Colonic mucosa (tissue), 4 donors: ENCODE measurements at regions not wholly inside any gene's neighbourhood (a gene's known extent, or its start where the extent isn't known, plus 50 kb on each side); places are given as distances from the start of the nearest gene placed in this dataset.

Experiments
- DNase-seq: peaks from one replicate; pipeline ENCODE4 v3.0.0-alpha.2; 2020
- H3K27ac ChIP-seq: fragments of 200-600 bp; one replicate; pipeline ENCODE4 v1.8.0; 2021
- H3K27me3 ChIP-seq: fragments of 200-600 bp; one replicate; pipeline ENCODE4 v1.8.0; 2021
- H3K36me3 ChIP-seq: fragments of 200-600 bp; one replicate; pipeline ENCODE4 v1.8.0; 2021
- H3K4me1 ChIP-seq: fragments of 200-600 bp; one replicate; pipeline ENCODE4 v1.8.0; 2021; ENCODE audit warnings: mild to moderate bottlenecking
- H3K4me3 ChIP-seq: fragments of 200-600 bp; one replicate; pipeline ENCODE4 v1.8.0; 2021
- H3K9ac ChIP-seq, 2 donors: one replicate each; pipeline ENCODE4 v1.7.0; 2013; ENCODE audit warnings: control low read depth in 2 of 2, low read depth in 2 of 2, low read length in 2 of 2
- H3K9me3 ChIP-seq: fragments of 200-600 bp; one replicate; pipeline ENCODE4 v1.8.0; 2021
- intact Hi-C: fragments of 100-400 bp; cut with DNase I; formaldehyde crosslinking; loops from one replicate; pipeline ENCODE4 v1.14.1; 2022
- TF ChIP-seq, protein P1 (sequence below): fragments of 200-600 bp; IDR thresholded peaks from one replicate; pipeline ENCODE4 v1.8.0; 2022; ENCODE audit warnings: antibody characterized with exemption, mild to moderate bottlenecking
- donor health status: healthy.
- donor health status: DM: no; HTN: no; CAD: no.
- donor health status: DM: no; HTN: no; CAD: no.

DNA sequence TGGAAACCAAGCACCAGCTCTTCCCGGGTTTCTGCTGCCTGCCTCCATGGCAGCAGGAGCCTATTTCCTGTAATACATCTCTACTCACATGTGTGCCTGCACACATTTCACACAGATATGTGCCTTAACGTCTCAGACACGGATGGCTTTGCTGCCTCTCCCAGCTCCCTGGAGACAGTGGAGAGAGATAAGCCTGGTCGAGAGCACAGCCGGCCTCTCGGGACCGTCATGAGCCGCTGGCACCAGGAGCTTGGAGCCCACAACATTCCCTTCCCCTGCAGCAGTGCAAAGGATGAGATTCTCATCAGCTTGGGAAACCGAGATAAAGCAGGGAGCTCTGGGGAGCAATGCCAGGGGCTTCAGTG, 587.7 kb downstream of the BRD1 start:
- Histone ChIP-seq H3K27me3 (no peaks in the 10 kb centered on the region), H3K9me3 (no peaks in the 10 kb centered on the region)
- intact Hi-C loops = no loop called here

DNA sequence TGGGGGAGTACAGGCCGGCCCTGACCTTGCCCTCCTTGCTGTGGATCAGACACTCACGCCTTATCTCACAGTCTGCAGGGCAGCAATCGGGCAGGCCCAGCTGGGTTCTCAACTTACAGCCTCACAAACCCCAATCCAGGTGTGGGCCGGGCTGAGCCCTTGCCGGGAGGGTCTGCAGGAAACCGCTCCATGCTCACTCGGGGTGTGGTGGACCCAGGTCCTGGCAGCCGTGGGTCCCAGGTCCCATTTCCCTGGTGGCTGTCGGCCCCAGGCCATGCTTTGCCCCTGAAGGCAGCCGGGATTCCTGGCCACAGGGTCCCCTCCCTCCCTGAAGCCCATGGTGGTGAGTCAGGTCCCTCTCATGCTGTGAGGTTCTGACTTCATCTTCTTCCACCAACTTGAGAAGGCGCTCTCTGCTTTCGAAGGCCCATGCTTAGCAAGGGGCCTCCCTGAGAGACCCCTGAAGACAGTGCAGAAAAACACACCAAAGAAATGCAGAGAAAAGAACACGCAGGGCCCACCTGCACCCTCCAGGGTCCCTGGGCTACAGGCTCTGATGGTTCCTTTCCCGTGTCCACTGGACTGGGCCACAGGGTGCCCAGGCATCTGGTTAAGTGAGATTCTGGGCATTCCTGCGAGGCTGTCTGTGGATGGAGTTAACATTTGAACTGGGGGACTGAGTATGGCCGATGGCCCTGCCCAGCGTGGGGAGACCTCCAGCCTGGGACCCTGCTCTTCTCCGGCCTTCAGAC, 588.2 kb downstream of the BRD1 start:
- no peaks in the 10 kb centered on the region for H3K36me3 ChIP-seq
- H3K4me3 ChIP-seq = no peak overlapping the region
- H3K27ac ChIP-seq = no peak overlapping the region
- no peak for DNase-seq
- TF ChIP-seq, protein P1, sequence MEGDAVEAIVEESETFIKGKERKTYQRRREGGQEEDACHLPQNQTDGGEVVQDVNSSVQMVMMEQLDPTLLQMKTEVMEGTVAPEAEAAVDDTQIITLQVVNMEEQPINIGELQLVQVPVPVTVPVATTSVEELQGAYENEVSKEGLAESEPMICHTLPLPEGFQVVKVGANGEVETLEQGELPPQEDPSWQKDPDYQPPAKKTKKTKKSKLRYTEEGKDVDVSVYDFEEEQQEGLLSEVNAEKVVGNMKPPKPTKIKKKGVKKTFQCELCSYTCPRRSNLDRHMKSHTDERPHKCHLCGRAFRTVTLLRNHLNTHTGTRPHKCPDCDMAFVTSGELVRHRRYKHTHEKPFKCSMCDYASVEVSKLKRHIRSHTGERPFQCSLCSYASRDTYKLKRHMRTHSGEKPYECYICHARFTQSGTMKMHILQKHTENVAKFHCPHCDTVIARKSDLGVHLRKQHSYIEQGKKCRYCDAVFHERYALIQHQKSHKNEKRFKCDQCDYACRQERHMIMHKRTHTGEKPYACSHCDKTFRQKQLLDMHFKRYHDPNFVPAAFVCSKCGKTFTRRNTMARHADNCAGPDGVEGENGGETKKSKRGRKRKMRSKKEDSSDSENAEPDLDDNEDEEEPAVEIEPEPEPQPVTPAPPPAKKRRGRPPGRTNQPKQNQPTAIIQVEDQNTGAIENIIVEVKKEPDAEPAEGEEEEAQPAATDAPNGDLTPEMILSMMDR = no peak
- no peak overlapping the region for H3K9ac ChIP-seq
- H3K9me3 ChIP-seq = no peaks in the 10 kb centered on the region
- no peaks in the 10 kb centered on the region for H3K4me1 ChIP-seq
- H3K27me3 ChIP-seq = no peaks in the 10 kb centered on the region
- intact Hi-C loops = no loop called here

More for the DNA sequence above, 587.7 kb downstream of the BRD1 start:
- Histone ChIP-seq H3K9ac (no peak overlapping the region), H3K36me3 (no peaks in the 10 kb centered on the region), H3K4me3 (no peak overlapping the region), H3K27ac (no peak overlapping the region), H3K4me1 (no peaks in the 10 kb centered on the region)
- TF ChIP-seq, protein P1 = no peak
- no peak for DNase-seq

DNA sequence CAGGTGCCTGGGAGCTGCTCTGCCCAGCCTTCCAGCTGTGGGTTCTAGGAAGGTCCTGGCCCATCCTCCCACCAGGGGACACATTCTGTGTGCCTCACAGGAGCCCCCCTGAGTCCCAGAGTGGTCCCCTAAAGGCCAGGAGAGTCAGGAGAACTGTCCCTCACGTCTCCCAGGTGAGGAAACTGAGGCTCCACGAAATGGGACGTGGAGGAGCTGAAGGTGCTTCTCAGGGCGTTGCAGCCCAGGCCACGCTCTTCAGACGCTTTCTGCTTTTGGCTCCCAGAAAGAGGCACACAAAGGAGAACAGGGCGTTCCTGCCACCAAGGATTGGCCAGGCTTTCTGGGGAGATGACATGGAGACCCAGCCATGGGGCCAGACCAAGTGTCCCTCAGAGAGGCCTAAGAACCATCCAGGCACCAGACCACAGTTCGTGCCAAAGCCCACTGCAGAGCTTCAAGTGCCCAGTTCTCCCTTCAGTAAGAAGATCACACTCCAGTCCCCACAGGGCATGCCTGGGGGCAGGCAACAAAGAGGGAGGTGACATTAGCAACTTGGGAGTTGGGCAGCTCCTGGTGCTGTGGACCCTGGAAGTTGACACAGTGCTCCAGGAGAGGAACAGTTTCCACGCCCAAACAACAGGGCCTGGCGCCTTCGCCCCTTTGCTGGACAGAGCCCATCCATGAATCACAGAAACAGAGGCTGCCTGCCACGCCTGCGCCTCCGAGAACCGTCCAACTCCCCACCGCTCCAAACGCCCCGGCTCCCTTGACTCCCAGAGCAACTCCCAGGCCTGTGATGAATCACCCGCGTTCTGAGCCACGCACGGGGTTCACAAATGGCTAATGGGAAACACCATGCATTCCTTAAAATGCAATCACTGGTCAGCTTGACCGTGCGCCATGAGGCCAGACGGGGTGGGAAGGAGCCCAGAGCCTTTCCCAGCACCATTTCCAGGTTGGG, 589.2 kb downstream of the BRD1 start:
- H3K27me3 ChIP-seq = no peaks in the 10 kb centered on the region
- intact Hi-C loops = no loop called here
- DNase-seq = no peak

DNA sequence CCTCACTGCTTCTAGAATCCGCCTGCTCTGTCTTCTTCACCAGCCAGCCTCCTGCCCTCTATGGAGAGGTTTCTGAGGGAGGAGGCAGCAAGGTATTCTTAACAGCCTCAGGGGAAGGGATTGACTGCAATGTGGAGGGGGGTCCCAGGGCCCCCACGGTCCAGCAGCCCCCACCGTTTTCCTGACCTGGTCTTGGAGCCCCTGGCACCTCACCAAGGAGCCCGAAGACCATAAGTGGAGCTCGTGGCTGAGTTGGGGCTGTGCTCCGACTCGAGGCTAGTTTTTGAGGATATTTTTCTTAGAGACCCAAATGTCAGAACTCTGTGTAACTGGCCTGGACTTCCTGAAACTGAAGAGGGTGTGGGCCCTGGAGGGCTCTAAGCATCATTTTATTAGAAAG, 590.0 kb downstream of the BRD1 start:
- H3K4me1 ChIP-seq = no peaks in the 10 kb centered on the region
- H3K36me3 ChIP-seq = no peaks in the 10 kb centered on the region
- H3K27me3 ChIP-seq = no peaks in the 10 kb centered on the region
- H3K9me3 ChIP-seq = no peaks in the 10 kb centered on the region
- TF ChIP-seq, protein P1 = no peak
- DNase-seq = no peak
- intact Hi-C loops = no loop called here
- no peak overlapping the region for H3K27ac ChIP-seq
- H3K9ac ChIP-seq = no peak overlapping the region
- no peak overlapping the region for H3K4me3 ChIP-seq

More for the DNA sequence above, 589.2 kb downstream of the BRD1 start:
- Histone ChIP-seq H3K4me1 (no peaks in the 10 kb centered on the region), H3K27ac (no peak overlapping the region), H3K4me3 (no peak overlapping the region), H3K36me3 (no peaks in the 10 kb centered on the region), H3K9me3 (no peaks in the 10 kb centered on the region), H3K9ac (no peak overlapping the region)
- TF ChIP-seq, protein P1 = no peak

DNA sequence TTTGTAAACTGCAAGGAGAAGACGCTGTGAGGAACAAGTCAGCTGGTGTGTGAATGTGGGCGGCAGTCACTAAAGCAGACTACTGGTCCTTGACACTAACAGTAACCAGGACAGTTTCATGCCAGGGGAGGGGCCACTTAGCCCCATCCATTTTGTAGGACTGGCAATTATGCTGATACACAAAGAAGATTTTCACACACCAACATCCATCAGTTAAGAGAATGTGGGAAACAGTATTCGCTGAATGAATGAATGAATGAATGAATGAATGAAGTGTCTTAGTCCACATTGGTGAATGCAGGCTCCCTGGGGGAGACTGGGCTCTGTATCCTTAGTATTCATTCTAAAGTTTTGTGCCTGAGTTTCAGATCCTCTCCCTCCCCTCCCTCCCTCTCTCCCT, 590.4 kb downstream of the BRD1 start:
- no peak overlapping the region for H3K4me3 ChIP-seq
- H3K36me3 ChIP-seq = no peaks in the 10 kb centered on the region
- H3K27me3 ChIP-seq = no peaks in the 10 kb centered on the region
- no peaks in the 10 kb centered on the region for H3K9me3 ChIP-seq
- H3K27ac ChIP-seq = no peak overlapping the region
- H3K4me1 ChIP-seq = no peaks in the 10 kb centered on the region
- H3K9ac ChIP-seq = no peak overlapping the region
- DNase-seq = no peak
- intact Hi-C loops = no loop called here
- TF ChIP-seq, protein P1 = no peak
